GM21423 (cell line): ENCODE measurements at regions not wholly inside any gene's neighbourhood (a gene's known extent, or its start where the extent isn't known, plus 50 kb on each side); places are given as distances from the start of the nearest gene placed in this dataset.

Experiments used
- ATAC-seq: cut with Tn5 transposase; IDR thresholded peaks from one replicate; pipeline ENCODE4 v1.9.1; 2021; ENCODE audit warnings: mild to moderate bottlenecking, moderate library complexity; ENCODE audit not compliant: unreplicated experiment

DNA sequence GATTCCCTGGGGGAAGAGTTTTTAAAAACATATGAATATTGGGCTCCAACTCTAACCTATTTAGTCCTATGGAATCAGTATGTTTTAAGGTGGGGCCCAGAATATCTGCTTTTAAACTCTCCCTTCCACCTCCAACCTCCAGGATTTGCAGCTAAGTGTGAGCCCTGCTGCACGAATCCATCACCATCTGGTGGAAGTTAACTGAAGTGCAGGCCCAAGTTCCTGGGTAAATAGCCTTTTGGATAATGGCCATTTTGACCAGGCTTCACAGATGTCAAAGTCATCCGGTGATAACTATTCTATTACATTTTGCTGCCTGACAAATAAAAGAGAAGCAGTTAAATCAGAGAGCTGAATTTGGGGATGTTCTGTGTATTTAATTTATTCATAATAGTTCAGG lies 58.1 kb upstream of the RMST start:
- peak; percentile 89 for ATAC-seq

- no peak for ATAC-seq
These were observed 54.2 kb upstream of the RMST start for GRCh38 chr12:97408363-97408762.

GRCh38 chr12:97411341-97411740 lies 51.3 kb upstream of the RMST start:
- no peak for ATAC-seq
